Panc1 (cell line): ENCODE measurements at regions not wholly inside any gene's neighbourhood (a gene's known extent, or its start where the extent isn't known, plus 50 kb on each side); places are given as distances from the start of the nearest gene placed in this dataset.

Experiments used
- ATAC-seq: fragments of 200-7000 bp; cut with Tn5 transposase; 2 replicates; pipeline ENCODE4 v1.9.1; 2020; ENCODE audit warnings: mild to moderate bottlenecking, moderate library complexity
- BruUV-seq: library from RNA; stranded (reverse); fragments of 400-500 nt; replicated peaks from 2 replicates; lab custom pipeline; 2021; lab: Mats Ljungman, UMichigan
- CTCF ChIA-PET: fragments of 300-600 bp; sonication (Branson Sonifier 250); formaldehyde crosslinking; loops from one replicate; lab custom pipeline; 2022; ENCODE audit warnings: antibody characterized with exemption; lab: Charles Lee
- POLR2A ChIA-PET: fragments of 300-600 bp; sonication (Branson Sonifier 250); formaldehyde crosslinking; loops from one replicate; lab custom pipeline; 2022; ENCODE audit warnings: antibody characterized with exemption; lab: Charles Lee
- DNase-seq: peaks from one replicate; pipeline ENCODE4 v3.0.0-alpha.2; 2010; ENCODE audit warnings: low read depth, low spot score
- H3K27ac ChIP-seq: 2 replicates; pipeline ENCODE4 v1.5.1; 2011; ENCODE audit warnings: mild to moderate bottlenecking, low read length, inconsistent platforms
- H3K27me3 ChIP-seq: fragments of 200-500 bp; sonication (Bioruptor generic); 2 replicates; pipeline ENCODE4 v1.6.0; 2014; ENCODE audit warnings: low read length, inconsistent platforms; ENCODE audit not compliant: control insufficient read depth, insufficient read depth
- H3K36me3 ChIP-seq: fragments of 200-500 bp; sonication (Bioruptor generic); 2 replicates; pipeline ENCODE4 v1.5.1; 2014; ENCODE audit warnings: inconsistent platforms, mild to moderate bottlenecking, low read length, moderate library complexity; ENCODE audit not compliant: control insufficient read depth, insufficient read depth
- H3K4me1 ChIP-seq: 2 replicates; pipeline ENCODE4 v1.5.1; 2011; ENCODE audit warnings: inconsistent platforms, mild to moderate bottlenecking, low read length, moderate library complexity; ENCODE audit not compliant: control insufficient read depth, insufficient read depth
- H3K4me3 ChIP-seq, 2 experiments: 2 replicates each; pipeline ENCODE4 v1.5.1; 2011 to 2012; ENCODE audit warnings: low read depth in 2 of 2, low read length in 2 of 2, mild to moderate bottlenecking in 2 of 2, inconsistent platforms in 1 of 2, moderate library complexity in 1 of 2
- H3K9me3 ChIP-seq: fragments of 200-500 bp; sonication (Bioruptor generic); 2 replicates; pipeline ENCODE4 v1.5.1; 2014; ENCODE audit warnings: low read depth, mild to moderate bottlenecking, inconsistent platforms, low read length, moderate library complexity; ENCODE audit not compliant: control insufficient read depth, insufficient read depth
- CTCF ChIP-seq: fragments of 450-650 bp; IDR thresholded peaks from 2 replicates; pipeline ENCODE4 v1.5.1; 2017; ENCODE audit warnings: mild to moderate bottlenecking
- POLR2AphosphoS5 ChIP-seq: IDR thresholded peaks from 2 replicates; pipeline ENCODE4 v1.6.1; 2012; ENCODE audit warnings: mild to moderate bottlenecking, low read depth, low read length, moderate library complexity
- SIN3A ChIP-seq: IDR thresholded peaks from 2 replicates; pipeline ENCODE4 v1.6.1; 2012; ENCODE audit warnings: low read depth, mild to moderate bottlenecking, low read length, moderate library complexity, borderline replicate concordance; ENCODE audit not compliant: insufficient read depth
- TCF7L2 ChIP-seq: IDR thresholded peaks from 2 replicates; pipeline ENCODE4 v1.6.1; 2011; ENCODE audit warnings: mild to moderate bottlenecking, low read depth, low read length, inconsistent platforms
- in situ Hi-C: cut with HindIII; loops from 2 replicates; pipeline ENCODE4 v1.10.0; 2016; ENCODE audit warnings: low sequenced_read_pairs, low pct_unique_long_range_greater_than_20kb
- intact Hi-C: fragments of 100-400 bp; cut with micrococcal nuclease; formaldehyde crosslinking; loops from one replicate; pipeline ENCODE4 v1.10.0; 2022; ENCODE audit not compliant: unreplicated experiment
- TF ChIP-seq, protein P1 (sequence below), 2 experiments: IDR thresholded peaks; 2 replicates each; pipeline ENCODE4 v1.6.1; 2011 to 2012; ENCODE audit warnings: low read depth in 2 of 2, control low read depth in 1 of 2, low read length in 1 of 2, mild to moderate bottlenecking in 1 of 2, moderate library complexity in 1 of 2; ENCODE audit not compliant: insufficient read depth in 1 of 2

GRCh38 chr5:8068078-8068477, 199.1 kb downstream of the MTRR start:
- in situ Hi-C loops, result no loop called here
- no peaks in the 10 kb centered on the region; the same call in 1 of the 2 replicates for H3K27me3 ChIP-seq
- CTCF ChIA-PET, result no interaction called here
- no peaks in the 10 kb centered on the region for H3K9me3 ChIP-seq
- POLR2A ChIA-PET, result no interaction called here
- no peaks in the 10 kb centered on the region for H3K36me3 ChIP-seq
- DNase-seq (no peak), ATAC-seq (no peak)
- TF ChIP-seq, protein P1, sequence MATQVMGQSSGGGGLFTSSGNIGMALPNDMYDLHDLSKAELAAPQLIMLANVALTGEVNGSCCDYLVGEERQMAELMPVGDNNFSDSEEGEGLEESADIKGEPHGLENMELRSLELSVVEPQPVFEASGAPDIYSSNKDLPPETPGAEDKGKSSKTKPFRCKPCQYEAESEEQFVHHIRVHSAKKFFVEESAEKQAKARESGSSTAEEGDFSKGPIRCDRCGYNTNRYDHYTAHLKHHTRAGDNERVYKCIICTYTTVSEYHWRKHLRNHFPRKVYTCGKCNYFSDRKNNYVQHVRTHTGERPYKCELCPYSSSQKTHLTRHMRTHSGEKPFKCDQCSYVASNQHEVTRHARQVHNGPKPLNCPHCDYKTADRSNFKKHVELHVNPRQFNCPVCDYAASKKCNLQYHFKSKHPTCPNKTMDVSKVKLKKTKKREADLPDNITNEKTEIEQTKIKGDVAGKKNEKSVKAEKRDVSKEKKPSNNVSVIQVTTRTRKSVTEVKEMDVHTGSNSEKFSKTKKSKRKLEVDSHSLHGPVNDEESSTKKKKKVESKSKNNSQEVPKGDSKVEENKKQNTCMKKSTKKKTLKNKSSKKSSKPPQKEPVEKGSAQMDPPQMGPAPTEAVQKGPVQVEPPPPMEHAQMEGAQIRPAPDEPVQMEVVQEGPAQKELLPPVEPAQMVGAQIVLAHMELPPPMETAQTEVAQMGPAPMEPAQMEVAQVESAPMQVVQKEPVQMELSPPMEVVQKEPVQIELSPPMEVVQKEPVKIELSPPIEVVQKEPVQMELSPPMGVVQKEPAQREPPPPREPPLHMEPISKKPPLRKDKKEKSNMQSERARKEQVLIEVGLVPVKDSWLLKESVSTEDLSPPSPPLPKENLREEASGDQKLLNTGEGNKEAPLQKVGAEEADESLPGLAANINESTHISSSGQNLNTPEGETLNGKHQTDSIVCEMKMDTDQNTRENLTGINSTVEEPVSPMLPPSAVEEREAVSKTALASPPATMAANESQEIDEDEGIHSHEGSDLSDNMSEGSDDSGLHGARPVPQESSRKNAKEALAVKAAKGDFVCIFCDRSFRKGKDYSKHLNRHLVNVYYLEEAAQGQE (IDR thresholded peaks at IDR 0.05; ENCODE audit: insufficient read depth in 1 of 2, low read depth in 2 of 2, low read length in 1 of 2), result no peak
- TF ChIP-seq SIN3A (no peak), TCF7L2 (no peak), CTCF (no peak), POLR2AphosphoS5 (no peak)
- H3K4me3 ChIP-seq, result no peak overlapping the region
- no peaks in the 10 kb centered on the region for H3K4me1 ChIP-seq
- intact Hi-C loops, result no loop called here
- BruUV-seq, result no TSS peak
- H3K27ac ChIP-seq, result no peak overlapping the region

DNA sequence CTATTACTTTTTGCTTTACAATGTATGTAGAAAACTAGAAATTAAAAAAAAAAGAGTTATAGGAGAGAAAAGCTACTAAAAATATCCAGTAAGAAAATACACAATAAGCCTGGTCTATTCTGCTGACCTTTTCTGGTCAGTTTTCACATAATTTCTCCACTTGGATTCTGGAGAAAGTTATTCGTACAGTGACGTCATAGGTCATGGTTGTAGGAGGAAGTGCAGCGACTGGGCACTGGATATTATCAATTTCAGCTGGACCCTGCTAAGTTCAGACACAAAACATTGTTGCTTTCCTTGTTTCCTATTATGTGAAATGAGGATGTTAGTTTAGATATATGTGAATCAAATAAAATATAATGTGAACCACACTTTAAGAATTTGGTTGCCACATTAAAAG, 201.2 kb downstream of the MTRR start:
- Histone ChIP-seq H3K27me3 (no peaks in the 10 kb centered on the region; the same call in 1 of the 2 replicates), H3K9me3 (no peaks in the 10 kb centered on the region), H3K4me3 (no peak overlapping the region), H3K4me1 (no peaks in the 10 kb centered on the region), H3K27ac (no peak overlapping the region), H3K36me3 (no peaks in the 10 kb centered on the region)
- CTCF ChIA-PET, result no interaction called here
- TF ChIP-seq SIN3A (no peak), POLR2AphosphoS5 (no peak), TCF7L2 (no peak), CTCF (no peak)
- TF ChIP-seq, protein P1 (IDR thresholded peaks at IDR 0.05; ENCODE audit: insufficient read depth in 1 of 2, low read depth in 2 of 2, low read length in 1 of 2), result no peak
- no peak for DNase-seq
- intact Hi-C loops (no loop called here), in situ Hi-C loops (no loop called here)
- no peak for ATAC-seq
- POLR2A ChIA-PET, result no interaction called here
- no TSS peak for BruUV-seq
